Daoy (cell line): ENCODE measurements at regions not wholly inside any gene's neighbourhood (a gene's known extent, or its start where the extent isn't known, plus 50 kb on each side); places are given as distances from the start of the nearest gene placed in this dataset.
"Not testable (repeated sequence)": the region's sequence is repeated elsewhere in the genome, so short reads cannot be mapped to it uniquely, and the experiment has no call there.

Source experiments
- DNase-seq: peaks from one replicate; pipeline ENCODE4 v3.0.0-alpha.2; 2015; ENCODE audit warnings: low read depth

- peak; percentile 7 for DNase-seq
Measured at GRCh38 chr4:62460329-62460728, 1260.2 kb downstream of the ADGRL3 start.

GRCh38 chr4:62457356-62457755 lies 1257.2 kb downstream of the ADGRL3 start:
- DNase-seq: peak; percentile 17

DNA sequence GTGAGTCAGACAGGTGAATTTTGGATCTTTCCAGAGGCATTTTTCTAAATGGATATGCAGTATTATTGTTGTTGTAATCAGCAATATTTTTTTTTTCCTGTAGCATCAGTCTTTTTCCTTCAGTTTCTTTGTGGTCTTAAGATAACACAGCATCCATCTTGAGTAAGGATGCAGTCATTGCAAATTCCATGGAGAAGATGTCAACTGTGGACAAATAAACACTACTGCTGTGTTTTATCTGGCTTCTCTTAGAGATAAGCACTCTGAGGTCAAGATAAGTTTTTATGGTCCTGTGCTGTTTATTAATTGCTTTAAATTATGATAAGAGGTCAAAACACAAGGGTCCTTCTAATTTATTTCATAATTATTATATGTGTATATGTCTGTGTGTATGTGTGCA lies 1255.7 kb downstream of the ADGRL3 start:
- DNase-seq: peak; percentile 12

DNA sequence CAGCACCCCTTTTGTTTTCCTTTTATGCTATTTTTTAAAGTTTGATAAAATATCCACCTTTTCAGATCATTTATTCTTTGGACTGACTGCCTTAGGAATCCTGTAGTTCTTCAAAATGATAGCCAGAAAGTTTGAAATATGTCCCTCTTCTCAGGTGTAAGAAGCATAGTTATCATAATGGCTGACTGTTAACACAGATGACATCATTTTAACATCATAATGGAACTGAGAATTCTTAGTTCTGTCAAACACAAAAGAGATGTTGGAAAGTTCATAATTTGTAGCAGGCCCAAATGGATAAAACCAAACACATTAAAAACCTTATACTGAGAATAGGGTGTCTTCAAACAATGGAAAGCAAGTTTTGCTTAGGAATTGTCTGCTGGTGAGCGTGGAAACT lies 1254.4 kb downstream of the ADGRL3 start:
- no peak for DNase-seq

GRCh38 chr4:62450740-62451139 lies 1250.6 kb downstream of the ADGRL3 start:
- DNase-seq: no peak

- DNase-seq: no peak
Measured at GRCh38 chr4:62449538-62449937, 1249.4 kb downstream of the ADGRL3 start.

DNA sequence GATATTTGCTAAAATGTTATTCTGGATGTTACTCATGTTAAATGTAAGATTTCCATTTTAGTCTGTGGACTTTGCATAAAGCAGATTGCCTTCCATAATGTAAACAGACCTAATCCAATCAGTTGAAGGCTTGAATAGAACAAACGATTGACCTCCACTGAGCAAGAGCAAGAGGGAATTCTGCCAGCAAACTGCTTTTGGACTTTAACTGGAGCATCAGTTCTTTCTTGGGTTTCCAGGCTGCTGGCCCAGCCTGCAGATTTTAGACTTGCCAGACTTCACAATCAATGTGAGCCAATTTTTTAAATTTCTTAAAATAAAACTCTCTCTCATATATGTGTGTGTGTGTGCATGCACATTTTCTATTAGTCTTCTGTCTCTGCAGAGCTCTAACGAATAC lies 1248.8 kb downstream of the ADGRL3 start:
- DNase-seq: no peak

- no peak for DNase-seq
Measured at GRCh38 chr4:62439051-62439450, 1238.9 kb downstream of the ADGRL3 start.

DNA sequence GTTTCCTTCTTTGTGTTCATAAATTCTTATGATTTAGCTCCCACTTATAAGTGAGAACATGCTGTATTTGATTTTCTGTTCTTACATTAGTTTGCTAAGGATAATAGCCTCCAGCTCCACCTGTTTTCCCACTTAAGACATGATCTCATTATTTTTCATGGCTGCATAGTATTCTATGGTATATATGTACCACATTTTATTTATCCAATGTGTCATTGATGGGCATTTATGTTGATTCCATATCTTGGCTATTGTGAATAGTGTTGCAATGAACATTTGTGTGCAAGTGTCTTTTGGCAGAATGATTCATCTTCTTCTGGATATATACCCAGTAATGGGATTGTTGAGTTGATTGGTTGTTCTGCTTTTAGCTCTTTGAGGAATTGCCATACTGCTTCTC lies 1234.8 kb downstream of the ADGRL3 start:
- DNase-seq: no peak

DNA sequence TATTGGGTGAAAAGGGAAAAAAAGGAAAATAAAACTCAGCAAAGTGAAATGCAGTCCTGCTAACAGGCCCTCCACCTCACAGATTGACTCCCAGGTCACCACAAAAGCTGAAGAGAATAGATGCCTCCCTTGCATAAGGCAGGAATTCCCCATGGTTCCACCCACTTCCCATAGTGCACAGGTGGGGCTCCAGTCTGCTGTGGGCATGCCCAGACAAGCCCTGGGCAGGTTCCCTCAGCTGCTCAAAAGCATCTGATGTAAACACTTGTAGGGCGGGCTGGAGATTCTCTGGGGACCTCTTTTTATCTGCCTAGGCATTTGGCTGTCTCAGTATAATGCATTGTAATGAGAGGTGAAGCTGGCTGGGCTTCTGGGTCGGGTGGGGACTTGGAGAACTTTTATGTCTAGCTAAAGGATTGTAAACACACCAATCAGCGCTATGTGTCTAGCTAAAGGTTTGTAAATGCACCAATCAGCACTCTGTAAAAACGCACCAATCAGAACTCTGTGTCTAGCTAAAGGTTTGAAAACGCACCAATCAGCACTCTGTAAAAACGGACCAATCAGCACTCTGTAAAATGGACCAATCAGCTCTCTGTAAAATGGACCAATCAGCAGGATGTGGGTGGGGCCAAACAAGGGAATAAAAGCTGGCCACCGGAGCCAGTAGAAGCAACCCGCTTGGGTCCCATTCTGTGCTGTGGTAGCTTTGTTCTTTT lies 1231.5 kb downstream of the ADGRL3 start:
- not testable (repeated sequence) for DNase-seq

DNA sequence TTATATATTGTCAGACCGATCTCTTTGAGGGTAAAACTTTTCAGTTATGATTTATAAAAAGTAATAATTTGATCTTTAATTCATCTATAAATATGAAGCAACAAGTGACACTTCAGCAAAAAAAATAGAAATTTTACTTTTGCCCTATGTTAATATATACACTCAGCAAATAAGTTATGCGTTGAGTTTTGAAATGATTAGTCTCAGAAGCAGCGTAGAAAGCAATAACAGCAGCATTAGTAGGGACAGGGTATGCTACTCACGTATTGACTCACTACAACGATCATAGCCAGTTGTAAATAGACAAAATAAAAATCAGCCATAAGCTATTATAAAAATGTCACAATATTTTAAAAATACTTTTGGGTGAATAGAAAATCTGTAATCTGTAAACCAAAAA lies 1229.2 kb downstream of the ADGRL3 start:
- no peak for DNase-seq

DNA sequence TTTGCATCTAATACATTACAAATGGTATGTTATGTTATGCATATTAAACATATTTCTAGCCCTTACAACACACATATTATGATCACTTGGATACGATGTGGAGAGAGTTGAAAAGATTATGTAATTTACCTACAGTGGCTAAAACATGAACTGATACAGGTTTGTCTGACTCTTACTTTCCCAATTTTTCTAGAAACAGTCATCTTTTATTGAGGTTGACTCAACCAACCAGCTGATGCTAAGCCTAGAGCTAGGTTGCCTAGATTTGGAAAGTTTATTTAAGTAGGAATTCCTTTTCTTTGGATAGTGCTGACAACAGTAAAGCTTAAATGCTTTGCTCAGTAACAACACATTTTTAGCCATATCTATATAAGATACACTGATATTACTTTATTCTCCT lies 1215.1 kb downstream of the ADGRL3 start:
- DNase-seq: no peak

DNA sequence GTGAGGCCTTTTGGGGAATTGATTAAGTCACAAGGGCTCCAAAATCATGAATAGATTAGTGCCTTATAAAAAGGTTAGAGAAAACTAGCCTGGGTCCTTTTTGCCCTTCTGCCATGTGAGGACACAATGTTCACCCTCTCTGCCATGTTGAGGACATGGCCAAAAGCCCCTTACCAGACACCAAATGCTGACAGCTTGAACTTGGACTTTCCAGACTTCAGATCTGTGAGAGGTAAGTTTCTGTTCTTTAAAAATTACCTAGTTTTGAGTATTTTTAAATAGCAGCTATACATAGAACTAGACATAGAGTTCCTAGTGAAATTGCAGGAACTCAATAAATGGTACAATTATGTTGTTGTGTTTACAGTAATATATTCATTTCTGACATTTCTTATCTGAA lies 1214.4 kb downstream of the ADGRL3 start:
- no peak for DNase-seq

- DNase-seq: no peak
Measured at GRCh38 chr4:62410371-62411003, 1210.4 kb downstream of the ADGRL3 start.

- no peak for DNase-seq
Measured at GRCh38 chr4:62408454-62408853, 1208.3 kb downstream of the ADGRL3 start.

DNA sequence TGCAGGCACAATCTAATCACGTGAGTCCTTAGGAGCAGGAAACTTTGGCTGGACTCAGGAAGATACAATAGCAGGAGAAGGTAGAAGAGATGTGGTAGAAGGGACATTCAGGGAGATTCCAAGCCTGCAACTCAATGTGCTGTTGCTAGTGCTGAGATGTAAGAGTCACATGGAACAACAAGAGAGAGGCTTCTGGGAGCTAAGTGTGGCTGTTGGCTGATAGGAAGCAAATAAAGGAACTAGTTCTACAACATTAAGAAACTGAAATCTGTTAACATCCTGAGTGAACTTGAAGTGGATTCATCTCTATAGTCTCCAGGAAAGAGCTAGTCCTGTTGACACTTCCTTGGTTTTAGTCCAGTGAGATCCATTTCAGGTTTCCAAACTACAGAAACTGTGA lies 1207.4 kb downstream of the ADGRL3 start:
- no peak for DNase-seq

GRCh38 chr4:62402088-62402806 lies 1202.1 kb downstream of the ADGRL3 start:
- no peak for DNase-seq

DNA sequence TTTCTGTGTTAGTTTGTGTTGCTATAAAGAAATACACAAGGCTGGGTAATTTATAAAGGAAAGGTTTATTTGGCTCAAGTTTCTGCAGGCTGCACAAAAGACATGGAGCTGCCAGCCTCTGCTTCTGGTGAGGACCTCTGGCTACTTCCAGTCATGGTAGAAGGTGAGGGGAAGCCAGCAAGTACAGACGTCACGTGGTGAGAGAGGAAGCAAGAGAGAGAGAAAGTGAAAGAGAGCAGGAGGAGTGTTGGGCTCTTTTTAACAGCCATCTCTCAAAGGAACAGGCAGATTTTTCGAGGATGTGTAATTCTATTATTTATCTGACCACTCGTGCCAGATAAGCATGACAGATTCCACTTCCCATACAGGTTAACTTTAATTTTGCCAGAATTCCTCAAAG lies 1199.1 kb downstream of the ADGRL3 start:
- DNase-seq: peak; percentile 12

GRCh38 chr4:62398318-62398717 lies 1198.2 kb downstream of the ADGRL3 start:
- no peak for DNase-seq

DNA sequence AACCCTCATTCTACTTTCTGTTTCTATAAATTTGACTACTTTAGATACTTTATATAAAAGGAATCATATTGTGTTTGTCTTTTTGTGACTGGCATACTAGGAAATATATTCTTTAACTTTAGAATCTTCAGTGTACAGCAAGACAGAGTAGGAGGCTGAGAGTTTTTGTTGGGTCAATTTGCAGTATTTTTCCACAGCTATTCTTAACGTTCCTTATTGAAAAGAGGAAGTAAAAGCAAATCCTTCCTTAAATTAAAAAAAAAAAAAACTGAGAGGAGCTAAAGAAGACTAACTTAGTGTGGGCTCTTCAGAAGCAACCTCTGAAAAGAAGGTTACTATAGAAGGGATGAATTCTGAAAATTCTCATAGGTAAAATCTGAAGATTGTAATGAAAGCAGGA lies 1194.6 kb downstream of the ADGRL3 start:
- no peak for DNase-seq

GRCh38 chr4:62387808-62388207 lies 1187.7 kb downstream of the ADGRL3 start:
- no peak for DNase-seq

DNA sequence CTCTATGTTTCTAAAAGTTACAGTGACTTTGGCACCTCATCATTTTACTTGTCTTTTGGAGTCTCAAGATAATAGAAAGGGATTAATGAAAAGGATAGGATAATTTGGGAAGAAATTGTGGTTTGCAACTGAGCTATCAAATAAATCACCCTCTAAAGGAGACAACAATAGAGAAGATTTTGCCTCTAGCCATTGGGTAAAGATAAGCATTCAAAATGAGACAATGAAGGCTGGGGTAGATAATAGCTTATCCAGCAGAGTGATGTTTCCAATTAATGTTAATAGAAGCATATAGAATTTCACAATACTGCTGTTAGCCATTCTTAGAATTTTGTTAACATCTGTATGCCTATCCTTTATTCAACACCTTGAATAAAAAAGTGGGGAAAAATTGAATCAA lies 1177.6 kb downstream of the ADGRL3 start:
- no peak for DNase-seq

DNA sequence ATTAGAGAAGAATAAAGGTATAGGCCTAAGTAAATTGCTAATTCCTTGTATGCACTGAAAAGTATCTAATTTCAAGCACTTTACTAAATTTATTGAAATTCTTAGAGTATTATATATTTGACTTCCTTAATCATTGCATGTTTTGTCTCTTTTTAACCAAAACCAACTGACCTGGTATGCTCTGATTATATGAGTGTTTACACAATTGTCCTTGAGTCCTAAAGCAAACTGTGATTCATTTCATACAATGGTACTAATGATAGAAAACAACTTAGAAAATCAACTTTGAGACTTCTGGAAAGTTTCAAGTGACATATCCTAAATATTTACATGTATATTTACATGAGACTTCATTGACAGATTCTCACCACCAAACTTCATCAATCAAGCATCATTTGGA lies 1177.1 kb downstream of the ADGRL3 start:
- DNase-seq: no peak
